Mesendoderm (in vitro differentiated cells): ENCODE measurements at regions not wholly inside any gene's neighbourhood (a gene's known extent, or its start where the extent isn't known, plus 50 kb on each side); places are given as distances from the start of the nearest gene placed in this dataset.
"Not testable (repeated sequence)": the region's sequence is repeated elsewhere in the genome, so short reads cannot be mapped to it uniquely, and the experiment has no call there.

Experiments
- DNase-seq: peaks from one replicate; pipeline ENCODE4 v3.0.0; 2013
- H2AK5ac ChIP-seq: 2 replicates; pipeline ENCODE4 v1.6.1; 2013; ENCODE audit warnings: low read length, inconsistent platforms
- H2BK120ac ChIP-seq: 2 replicates; pipeline ENCODE4 v1.6.1; 2013; ENCODE audit warnings: low read depth, mild to moderate bottlenecking, low read length, moderate library complexity, mixed read lengths
- H2BK15ac ChIP-seq: replicated peaks from 2 replicates; pipeline ENCODE4 v1.6.1; 2013; ENCODE audit warnings: low read depth, mild to moderate bottlenecking, moderate library complexity
- H2BK5ac ChIP-seq: 2 replicates; pipeline ENCODE4 v1.6.1; 2013; ENCODE audit warnings: low read length, inconsistent platforms
- H3K18ac ChIP-seq: 2 replicates; pipeline ENCODE4 v1.6.1; 2013; ENCODE audit warnings: mild to moderate bottlenecking, low read length, mixed read lengths
- H3K23ac ChIP-seq: one replicate; pipeline ENCODE4 v1.6.1; 2013; ENCODE audit warnings: low read length
- H3K27ac ChIP-seq: 2 replicates; pipeline ENCODE4 v1.5.1; 2013; ENCODE audit warnings: low read depth, mild to moderate bottlenecking, inconsistent platforms, low read length, moderate library complexity
- H3K27me3 ChIP-seq: 2 replicates; pipeline ENCODE4 v1.6.1; 2013; ENCODE audit warnings: low read length, control low read depth, mild to moderate bottlenecking, inconsistent platforms; ENCODE audit not compliant: insufficient read depth, poor library complexity
- H3K36me3 ChIP-seq: 2 replicates; pipeline ENCODE4 v1.6.1; 2013; ENCODE audit warnings: low read length, inconsistent platforms; ENCODE audit not compliant: control insufficient read depth, insufficient read depth
- H3K4ac ChIP-seq: one replicate; pipeline ENCODE4 v1.6.1; 2013; ENCODE audit warnings: low read depth, mild to moderate bottlenecking, low read length, moderate library complexity
- H3K4me1 ChIP-seq: 2 replicates; pipeline ENCODE4 v1.6.1; 2013; ENCODE audit warnings: low read depth, low read length, inconsistent platforms; ENCODE audit not compliant: control insufficient read depth
- H3K4me2 ChIP-seq: 2 replicates; pipeline ENCODE4 v1.6.1; 2013; ENCODE audit warnings: low read length
- H3K4me3 ChIP-seq: 2 replicates; pipeline ENCODE4 v1.5.1; 2013; ENCODE audit warnings: mild to moderate bottlenecking, low read length
- H3K56ac ChIP-seq: one replicate; pipeline ENCODE4 v1.6.1; 2013; ENCODE audit warnings: low read length
- H3K79me1 ChIP-seq: 2 replicates; pipeline ENCODE4 v1.6.1; 2013; ENCODE audit warnings: low read length, inconsistent platforms
- H3K79me2 ChIP-seq: 2 replicates; pipeline ENCODE4 v1.6.1; 2013; ENCODE audit warnings: mild to moderate bottlenecking, low read length; ENCODE audit not compliant: control insufficient read depth, insufficient read depth
- H3K9ac ChIP-seq: 2 replicates; pipeline ENCODE4 v1.6.1; 2013; ENCODE audit warnings: low read length, inconsistent platforms
- H4K5ac ChIP-seq: one replicate; pipeline ENCODE4 v1.6.1; 2013; ENCODE audit warnings: low read length
- H4K8ac ChIP-seq: one replicate; pipeline ENCODE4 v1.6.1; 2013; ENCODE audit warnings: low read depth, mild to moderate bottlenecking, control low read depth, low read length, moderate library complexity
- WGBS: extraction: QIAGEN DNeasy Blood & Tissue Kit; methylation state at CpG from one replicate; pipeline ENCODE4 v1.1.7; 2013; ENCODE audit warnings: low lambda C conversion rate, missing lambda C conversion rate; ENCODE audit not compliant: insufficient coverage; ENCODE audit errors: extremely low coverage; 5-methylcytosine and 5-hydroxymethylcytosine counted together

DNA sequence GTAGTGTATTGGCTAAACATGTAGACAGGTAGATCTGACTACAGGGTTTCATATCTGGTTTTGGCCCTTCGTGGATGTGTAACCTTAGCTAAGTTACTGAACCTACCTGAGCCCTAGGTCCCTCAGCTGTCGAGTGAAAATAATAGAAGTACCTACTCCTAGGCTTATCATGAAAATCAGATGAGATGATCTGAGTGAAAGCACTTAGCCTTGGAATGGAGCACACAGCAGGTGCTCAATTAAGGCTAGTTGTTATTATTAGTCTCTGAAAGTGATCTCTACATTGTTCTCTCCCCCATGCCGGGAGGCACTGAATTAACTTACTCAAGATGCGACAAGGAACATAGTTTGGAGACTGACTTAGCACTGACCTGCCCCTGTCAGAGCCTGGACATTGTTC lies 174.7 kb upstream of the ZNF217 start:
- H3K9ac ChIP-seq = no peak overlapping the region
- H3K4me2 ChIP-seq = no peak overlapping the region
- no peak overlapping the region for H3K4me3 ChIP-seq
- H3K4me1 ChIP-seq = no peaks in the 10 kb centered on the region
- H3K23ac ChIP-seq = no peak overlapping the region
- peak; percentile 80 for DNase-seq
- H2AK5ac ChIP-seq = no peak overlapping the region
- no peak overlapping the region for H3K56ac ChIP-seq
- no peak overlapping the region for H2BK120ac ChIP-seq
- no peaks in the 10 kb centered on the region for H3K27me3 ChIP-seq
- H2BK15ac ChIP-seq = no peak overlapping the region
- H3K18ac ChIP-seq = no peak overlapping the region
- no peaks in the 10 kb centered on the region for H3K79me1 ChIP-seq
- H2BK5ac ChIP-seq = no peak overlapping the region
- H4K5ac ChIP-seq = no peak overlapping the region
- H3K27ac ChIP-seq = no peak overlapping the region
- no peaks in the 10 kb centered on the region for H3K79me2 ChIP-seq
- H3K4ac ChIP-seq = no peak overlapping the region
- no peaks in the 10 kb centered on the region for H3K36me3 ChIP-seq
- H4K8ac ChIP-seq = no peak overlapping the region
- WGBS = no CpG with 5 or more reads among the region's 4 CpGs

GRCh38 chr20:53767206-53767930 lies 173.7 kb upstream of the ZNF217 start:
- no peak overlapping the region for H3K9ac ChIP-seq
- H3K56ac ChIP-seq = no peak overlapping the region
- H3K4me3 ChIP-seq = no peak overlapping the region
- no peak overlapping the region for H3K18ac ChIP-seq
- peak; percentile 45 for DNase-seq
- no peak overlapping the region for H4K5ac ChIP-seq
- H4K8ac ChIP-seq = no peak overlapping the region
- H3K23ac ChIP-seq = no peak overlapping the region
- no peak overlapping the region for H2BK5ac ChIP-seq
- H3K4ac ChIP-seq = no peak overlapping the region
- H3K79me2 ChIP-seq = no peaks in the 10 kb centered on the region
- no peak overlapping the region for H3K4me2 ChIP-seq
- no peak overlapping the region for H3K27ac ChIP-seq
- H3K4me1 ChIP-seq = no peaks in the 10 kb centered on the region
- no CpG with 5 or more reads among the region's 6 CpGs for WGBS
- H3K27me3 ChIP-seq = no peaks in the 10 kb centered on the region
- no peaks in the 10 kb centered on the region for H3K79me1 ChIP-seq
- no peak overlapping the region for H2AK5ac ChIP-seq
- H2BK15ac ChIP-seq = no peak overlapping the region
- no peak overlapping the region for H2BK120ac ChIP-seq
- H3K36me3 ChIP-seq = no peaks in the 10 kb centered on the region

GRCh38 chr20:53764415-53764800 lies 170.8 kb upstream of the ZNF217 start:
- Histone ChIP-seq H3K4me2 (no peak overlapping the region), H2AK5ac (no peak overlapping the region), H3K36me3 (no peaks in the 10 kb centered on the region), H2BK5ac (no peak overlapping the region), H3K79me1 (no peaks in the 10 kb centered on the region), H3K4ac (no peak overlapping the region), H2BK120ac (no peak overlapping the region), H3K9ac (no peak overlapping the region), H3K4me3 (no peak overlapping the region), H3K4me1 (no peaks in the 10 kb centered on the region), H3K27ac (no peak overlapping the region), H3K18ac (peak overlapping the region; percentile 94), H3K27me3 (no peaks in the 10 kb centered on the region), H3K79me2 (no peaks in the 10 kb centered on the region), H3K23ac (no peak overlapping the region), H4K5ac (no peak overlapping the region), H4K8ac (no peak overlapping the region), H3K56ac (peak overlapping the region; percentile 12), H2BK15ac (no peak overlapping the region)
- WGBS = no CpG with 5 or more reads among the region's 2 CpGs
- no peak for DNase-seq

DNA sequence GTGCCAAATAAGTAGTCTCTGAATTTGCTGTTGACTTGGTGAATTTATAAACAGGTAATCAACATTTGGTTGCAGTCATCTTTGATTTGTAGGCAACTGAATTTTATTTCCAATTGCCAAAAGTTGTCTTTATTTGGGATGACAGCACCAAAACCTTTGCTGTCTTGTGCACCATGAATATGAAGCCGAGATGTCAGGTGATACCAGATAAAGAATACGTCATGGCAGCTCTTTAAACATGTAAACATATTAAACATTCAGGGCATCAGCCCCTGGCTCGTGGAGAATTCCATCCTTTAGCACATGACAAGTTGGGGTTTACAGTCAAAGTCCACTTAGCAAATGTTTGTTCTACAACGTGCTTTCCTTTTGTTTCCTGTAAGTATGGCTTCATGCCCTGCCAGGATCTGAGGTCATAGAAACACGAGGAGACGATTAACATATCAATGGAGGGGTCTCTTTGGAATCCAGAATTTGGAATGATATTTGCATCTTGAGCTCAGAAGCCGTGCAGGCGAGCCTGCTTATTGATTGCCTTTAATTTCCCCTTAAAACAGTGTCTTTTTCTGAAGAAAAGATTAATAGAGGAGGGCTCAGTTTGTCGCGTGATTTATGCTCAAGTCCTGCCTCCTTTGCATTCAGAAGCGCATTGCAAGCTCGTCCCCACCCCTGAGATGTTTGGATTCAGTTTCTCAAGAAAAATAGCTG lies 170.2 kb upstream of the ZNF217 start:
- DNase-seq = peak; percentile 79
- WGBS = no CpG with 5 or more reads among the region's 12 CpGs
- H3K4me3 ChIP-seq = no peak overlapping the region

GRCh38 chr20:53762423-53762798 lies 168.8 kb upstream of the ZNF217 start:
- not testable (repeated sequence) for H3K4me2 ChIP-seq, H3K79me2 ChIP-seq, H3K79me1 ChIP-seq, H3K4me1 ChIP-seq, DNase-seq, H3K4me3 ChIP-seq, H2BK120ac ChIP-seq, H2BK15ac ChIP-seq, H2BK5ac ChIP-seq, H3K27ac ChIP-seq, H3K23ac ChIP-seq, H3K4ac ChIP-seq, H4K5ac ChIP-seq, H3K27me3 ChIP-seq, H3K9ac ChIP-seq, H4K8ac ChIP-seq, H2AK5ac ChIP-seq, H3K18ac ChIP-seq, H3K36me3 ChIP-seq, H3K56ac ChIP-seq
- no CpG with 5 or more reads among the region's 11 CpGs for WGBS

More for the DNA sequence above, 170.2 kb upstream of the ZNF217 start:
- Histone ChIP-seq H4K5ac (no peak overlapping the region), H3K56ac (peak overlapping the region; percentile 12), H3K79me1 (no peaks in the 10 kb centered on the region), H2BK5ac (no peak overlapping the region), H3K9ac (peak overlapping the region; percentile 4), H4K8ac (no peak overlapping the region), H2BK15ac (peak overlapping the region; percentile 57), H3K27ac (no peak overlapping the region), H2AK5ac (no peak overlapping the region), H3K4ac (no peak overlapping the region), H3K18ac (peak overlapping the region; percentile 94), H3K4me2 (peak overlapping the region; percentile 7), H3K4me1 (no peaks in the 10 kb centered on the region), H3K79me2 (no peaks in the 10 kb centered on the region), H3K36me3 (no peaks in the 10 kb centered on the region), H3K27me3 (no peaks in the 10 kb centered on the region), H2BK120ac (peak overlapping the region; percentile 85), H3K23ac (no peak overlapping the region)
